ENCODE measurements at regions not wholly inside any gene's neighbourhood (a gene's known extent, or its start where the extent isn't known, plus 50 kb on each side); places are given as distances from the start of the nearest gene placed in this dataset.

GRCh38 chr12:66049538-66050282 is 80.8 kb downstream of the LLPH start (continued):
- TF ChIP-seq ZNF770 (CRISPR knock-in tag; IDR thresholded peaks at IDR 0.05) (peak; percentile 100), ZFAT (CRISPR knock-in tag; conservative IDR thresholded peaks at IDR 0.05) (no peak), ZNF253 (CRISPR knock-in tag; IDR thresholded peaks at IDR 0.05; ENCODE audit: borderline replicate concordance) (no peak), TFDP1 (CRISPR knock-in tag; IDR thresholded peaks at IDR 0.05; ENCODE audit: borderline replicate concordance) (no peak), BATF2 (CRISPR knock-in tag; IDR thresholded peaks at IDR 0.05) (no peak), HDAC2 (CRISPR knock-in tag; IDR thresholded peaks at IDR 0.05) (0 out of 2 replicates have a peak, but pooled peaks have one; percentile 24), ZNF362 (CRISPR knock-in tag; IDR thresholded peaks at IDR 0.05; ENCODE audit: borderline replicate concordance) (peak; percentile 92), ISL2 (CRISPR knock-in tag; IDR thresholded peaks at IDR 0.05) (0 out of 2 replicates have a peak, but pooled peaks have one; percentile 20), ZNF235 (CRISPR knock-in tag; IDR thresholded peaks at IDR 0.05; ENCODE audit: borderline replicate concordance) (no peak), MIER3 (CRISPR knock-in tag; IDR thresholded peaks at IDR 0.05; ENCODE audit: borderline replicate concordance) (no peak), ZNF713 (CRISPR knock-in tag; IDR thresholded peaks at IDR 0.05) (no peak), ZNF576 (CRISPR knock-in tag; IDR thresholded peaks at IDR 0.05) (no peak), ATF1 (CRISPR knock-in tag; IDR thresholded peaks at IDR 0.05) (no peak), DPF2 (CRISPR knock-in tag; IDR thresholded peaks at IDR 0.05; ENCODE audit: borderline replicate concordance, low read depth) (no peak), ZMYM4 (CRISPR knock-in tag; IDR thresholded peaks at IDR 0.05) (peak; percentile 37; the same call in 1 of the 2 replicates), ZNF639 (CRISPR knock-in tag; conservative IDR thresholded peaks at IDR 0.05) (0 out of 2 replicates have a peak, but pooled peaks have one; percentile 5), ZC3H4 (CRISPR knock-in tag; IDR thresholded peaks at IDR 0.05; ENCODE audit: borderline replicate concordance) (no peak), GZF1 (CRISPR knock-in tag; IDR thresholded peaks at IDR 0.05) (no peak)

All from HepG2 (cell line).